ENCODE measurements at regions not wholly inside any gene's neighbourhood (a gene's known extent, or its start where the extent isn't known, plus 50 kb on each side); places are given as distances from the start of the nearest gene placed in this dataset.

DNA sequence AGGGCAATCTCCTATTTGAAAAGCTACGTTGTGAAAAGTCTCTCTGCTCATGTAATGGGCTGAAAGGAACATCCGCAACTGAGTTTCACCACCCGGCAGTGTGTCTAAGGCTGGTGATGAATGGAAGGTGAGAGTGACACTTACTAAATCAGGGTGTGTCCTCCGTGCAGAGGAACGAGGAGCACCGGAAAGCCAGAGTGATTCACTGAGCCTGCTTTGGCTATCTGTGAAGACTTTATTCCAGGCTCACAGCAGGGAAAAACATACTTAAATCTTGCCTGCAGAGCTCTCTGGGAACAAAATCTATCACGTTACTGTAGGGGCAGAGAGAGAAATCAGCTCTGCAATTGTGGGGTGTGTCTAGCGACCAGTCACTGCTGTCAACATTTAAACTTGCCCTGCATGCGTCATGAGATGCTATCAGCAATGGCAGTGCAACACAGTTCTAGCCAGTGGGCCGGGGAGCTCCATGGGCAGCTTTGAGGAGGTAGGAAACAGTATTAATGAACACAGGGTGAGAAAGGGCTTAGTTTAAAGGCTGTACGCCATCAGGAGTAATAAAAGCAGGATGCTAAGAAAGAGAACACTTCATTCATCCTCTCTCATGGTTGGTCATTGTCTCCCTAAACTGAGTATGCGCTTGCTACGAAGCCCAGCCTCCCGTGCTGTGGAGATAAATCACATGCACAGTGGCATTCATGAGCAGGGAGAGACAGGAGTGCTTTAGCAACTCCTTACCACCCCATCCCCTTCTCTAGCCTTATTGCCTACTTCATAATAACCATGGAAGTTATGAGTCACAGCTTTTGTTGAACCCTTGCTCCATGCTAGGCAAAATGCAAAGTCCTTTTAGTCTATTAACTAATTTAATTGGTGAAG, 542.7 kb upstream of the ADAMTS9 start:
- TF ChIP-seq POLR2AphosphoS5 (IDR thresholded peaks at IDR 0.05; ENCODE audit: borderline replicate concordance, low read depth, low read length) (no peak), EZH2 (IDR thresholded peaks at IDR 0.05) (no peak), FOXP2 (optimal IDR thresholded peaks at IDR 0.05; ENCODE audit: control extremely low read depth, extremely low read length, insufficient read depth) (no peak)

Data from SK-N-MC (cell line).